ENCODE measurements at regions not wholly inside any gene's neighbourhood (a gene's known extent, or its start where the extent isn't known, plus 50 kb on each side); places are given as distances from the start of the nearest gene placed in this dataset.

GRCh38 chr19:29295285-29295684 lies 82.3 kb upstream of the UQCRFS1 start:
- H3K4me1 ChIP-seq (ENCODE audit: insufficient read depth, low read length), result no peaks in the 10 kb centered on the region
- peaks cover 0 to 14% of the 10 kb centered on the region in 2 experiments for H3K9me3 ChIP-seq (ENCODE audit: control insufficient read depth in 1 of 2, insufficient read depth in 1 of 2, low read length in 2 of 2)
- H3K4me3 ChIP-seq (ENCODE audit: low read length), result no peak overlapping the region
- ATAC-seq (ENCODE audit: poor library complexity) (no peak), DNase-seq (no peak)
- ChIA-PET POLR2A (no interaction called here), CTCF (no interaction called here)
- H3K27me3 ChIP-seq (ENCODE audit: control insufficient read depth in 1 of 2, insufficient read depth in 2 of 2, low read length in 2 of 2), result peaks cover 0 to 7% of the 10 kb centered on the region in 2 experiments
- TF ChIP-seq CTCF (IDR thresholded peaks at IDR 0.05), result no peak
- H3K4me3 Mint-ChIP-seq, result no peak overlapping the region
- intact Hi-C loops (cut with DNase I, micrococcal nuclease), result no loop called here
- H3K4me1 Mint-ChIP-seq (ENCODE audit: low read depth), result no peaks in the 10 kb centered on the region
- H3K36me3 Mint-ChIP-seq (ENCODE audit: low read depth), result no peaks in the 10 kb centered on the region
- no peak overlapping the region for H3K27ac Mint-ChIP-seq
- H3K27me3 Mint-ChIP-seq, result peaks cover 33% of the 10 kb centered on the region
- no peaks in the 10 kb centered on the region for H3K36me3 ChIP-seq (ENCODE audit: insufficient read depth, low read length)
- no peak overlapping the region for H3K27ac ChIP-seq (ENCODE audit: low read depth in 1 of 2, low read length in 2 of 2)
- H3K9me3 Mint-ChIP-seq, result no peaks in the 10 kb centered on the region

DNA sequence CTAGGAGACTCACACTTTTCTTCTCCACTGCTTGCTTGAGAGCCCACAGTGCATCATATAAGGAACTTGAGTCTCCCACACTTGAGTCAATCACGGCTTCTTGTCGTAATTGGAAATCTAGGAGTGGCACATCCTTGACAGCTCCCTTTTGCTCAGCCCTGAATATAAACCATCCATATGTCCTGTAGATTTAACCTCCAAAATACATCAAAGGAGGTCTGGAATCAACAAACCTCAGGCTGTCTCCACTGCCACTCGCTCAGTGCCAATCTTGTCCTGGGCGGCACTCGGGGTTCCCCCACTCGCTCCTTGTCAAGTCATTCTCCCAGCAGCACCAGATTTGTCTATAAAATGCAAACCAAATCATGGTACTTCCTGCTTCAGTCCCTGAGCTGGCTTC lies 84.4 kb upstream of the UQCRFS1 start:
- no peaks in the 10 kb centered on the region for H3K4me1 ChIP-seq (ENCODE audit: insufficient read depth, low read length)
- Mint-ChIP-seq H3K27ac (no peak overlapping the region), H3K9me3 (no peaks in the 10 kb centered on the region), H3K27me3 (peaks cover 32% of the 10 kb centered on the region), H3K4me3 (no peak overlapping the region), H3K36me3 (ENCODE audit: low read depth) (no peaks in the 10 kb centered on the region), H3K4me1 (ENCODE audit: low read depth) (no peaks in the 10 kb centered on the region)
- no peak overlapping the region for H3K27ac ChIP-seq (ENCODE audit: low read depth in 1 of 2, low read length in 2 of 2)
- ChIA-PET CTCF (no interaction called here), POLR2A (no interaction called here)
- H3K27me3 ChIP-seq (ENCODE audit: control insufficient read depth in 1 of 2, insufficient read depth in 2 of 2, low read length in 2 of 2), result peaks cover 0 to 2% of the 10 kb centered on the region in 2 experiments
- TF ChIP-seq CTCF (IDR thresholded peaks at IDR 0.05), result no peak
- ATAC-seq (ENCODE audit: poor library complexity), result no peak
- H3K9me3 ChIP-seq (ENCODE audit: control insufficient read depth in 1 of 2, insufficient read depth in 1 of 2, low read length in 2 of 2), result peaks cover 0 to 14% of the 10 kb centered on the region in 2 experiments
- no peak for DNase-seq
- H3K4me3 ChIP-seq (ENCODE audit: low read length), result no peak overlapping the region
- no peaks in the 10 kb centered on the region for H3K36me3 ChIP-seq (ENCODE audit: insufficient read depth, low read length)
- intact Hi-C loops (cut with DNase I, micrococcal nuclease), result no loop called here

- no peaks in the 10 kb centered on the region for H3K36me3 Mint-ChIP-seq (ENCODE audit: low read depth)
- ChIA-PET POLR2A (no interaction called here), CTCF (no interaction called here)
- DNase-seq (no peak), ATAC-seq (ENCODE audit: poor library complexity) (no peak)
- H3K4me3 ChIP-seq (ENCODE audit: low read length), result no peak overlapping the region
- H3K27ac Mint-ChIP-seq, result no peak overlapping the region
- no peaks in the 10 kb centered on the region for H3K4me1 Mint-ChIP-seq (ENCODE audit: low read depth)
- H3K4me1 ChIP-seq (ENCODE audit: insufficient read depth, low read length), result no peaks in the 10 kb centered on the region
- no peak overlapping the region for H3K4me3 Mint-ChIP-seq
- H3K9me3 ChIP-seq (ENCODE audit: control insufficient read depth in 1 of 2, insufficient read depth in 1 of 2, low read length in 2 of 2), result peaks cover 0 to 14% of the 10 kb centered on the region in 2 experiments
- no peaks in the 10 kb centered on the region for H3K9me3 Mint-ChIP-seq
- H3K27me3 ChIP-seq (ENCODE audit: control insufficient read depth in 1 of 2, insufficient read depth in 2 of 2, low read length in 2 of 2), result no peaks in the 10 kb centered on the region
- TF ChIP-seq CTCF (IDR thresholded peaks at IDR 0.05), result no peak
- intact Hi-C loops (cut with DNase I, micrococcal nuclease), result loop anchor here in 1 of 2 experiments (5.0 kb wide), 1 partner anchor 608 kb away; no protein-coding TSS in a partner anchor
- no peaks in the 10 kb centered on the region for H3K36me3 ChIP-seq (ENCODE audit: insufficient read depth, low read length)
- peaks cover 33% of the 10 kb centered on the region for H3K27me3 Mint-ChIP-seq
- no peak overlapping the region for H3K27ac ChIP-seq (ENCODE audit: low read depth in 1 of 2, low read length in 2 of 2)
These were observed 86.7 kb upstream of the UQCRFS1 start for GRCh38 chr19:29299416-29300380.
